Trophoblast cell (in vitro differentiated cells and primary cell): ENCODE measurements at regions not wholly inside any gene's neighbourhood (a gene's known extent, or its start where the extent isn't known, plus 50 kb on each side); places are given as distances from the start of the nearest gene placed in this dataset.

Experiments used
- DNase-seq, 2 donors: peaks; one replicate each; pipeline ENCODE4 v3.0.0-alpha.2; 2016
- H2AFZ ChIP-seq: 2 replicates; pipeline ENCODE4 v1.6.1; 2013; ENCODE audit warnings: low read length, moderate library complexity, mild to moderate bottlenecking; ENCODE audit not compliant: insufficient read depth, poor library complexity
- H2AK5ac ChIP-seq: 2 replicates; pipeline ENCODE4 v1.6.1; 2013; ENCODE audit warnings: mild to moderate bottlenecking, low read length
- H2BK120ac ChIP-seq: 2 replicates; pipeline ENCODE4 v1.6.1; 2013; ENCODE audit warnings: low read length, mild to moderate bottlenecking, moderate library complexity; ENCODE audit not compliant: insufficient read depth, poor library complexity
- H2BK12ac ChIP-seq: 2 replicates; pipeline ENCODE4 v1.6.1; 2013; ENCODE audit warnings: mild to moderate bottlenecking, low read length, moderate library complexity
- H2BK5ac ChIP-seq: 2 replicates; pipeline ENCODE4 v1.6.1; 2013; ENCODE audit warnings: low read length, low read depth, moderate library complexity, mild to moderate bottlenecking; ENCODE audit not compliant: poor library complexity
- H3K14ac ChIP-seq: 2 replicates; pipeline ENCODE4 v1.6.1; 2013; ENCODE audit warnings: mild to moderate bottlenecking, low read length
- H3K18ac ChIP-seq: 2 replicates; pipeline ENCODE4 v1.6.1; 2013; ENCODE audit warnings: mild to moderate bottlenecking, low read length
- H3K23ac ChIP-seq: 2 replicates; pipeline ENCODE4 v1.6.1; 2013; ENCODE audit warnings: low read length
- H3K27ac ChIP-seq: 2 replicates; pipeline ENCODE4 v1.5.1; 2013; ENCODE audit warnings: low read depth, mild to moderate bottlenecking, inconsistent platforms, low read length, moderate library complexity
- H3K27me3 ChIP-seq: 2 replicates; pipeline ENCODE4 v1.6.1; 2013; ENCODE audit warnings: inconsistent platforms, mild to moderate bottlenecking, low read length, moderate library complexity; ENCODE audit not compliant: insufficient read depth
- H3K36me3 ChIP-seq, 2 experiments: 1 replicate in 1 of 2; 2 replicates in 1 of 2; pipeline ENCODE4 v1.6.1; 2013; ENCODE audit warnings: low read length in 2 of 2, mild to moderate bottlenecking in 2 of 2, moderate library complexity in 1 of 2; ENCODE audit not compliant: insufficient read depth in 2 of 2, control insufficient read depth in 1 of 2
- H3K4ac ChIP-seq: 2 replicates; pipeline ENCODE4 v1.6.1; 2013; ENCODE audit warnings: low read depth, mild to moderate bottlenecking, low read length, moderate library complexity
- H3K4me1 ChIP-seq, 2 experiments: 1 replicate in 1 of 2; 2 replicates in 1 of 2; pipeline ENCODE4 v1.6.1; 2013; ENCODE audit warnings: low read length in 2 of 2, mild to moderate bottlenecking in 2 of 2, moderate library complexity in 1 of 2; ENCODE audit not compliant: insufficient read depth in 2 of 2, control insufficient read depth in 1 of 2
- H3K4me2 ChIP-seq: 2 replicates; pipeline ENCODE4 v1.6.1; 2013; ENCODE audit warnings: inconsistent platforms, mild to moderate bottlenecking, low read length, moderate library complexity
- H3K4me3 ChIP-seq: 2 replicates; pipeline ENCODE4 v1.5.1; 2013; ENCODE audit warnings: mild to moderate bottlenecking, low read depth, low read length, inconsistent platforms
- H3K79me1 ChIP-seq: one replicate; pipeline ENCODE4 v1.6.1; 2013; ENCODE audit warnings: low read length
- H3K79me2 ChIP-seq: 2 replicates; pipeline ENCODE4 v1.6.1; 2013; ENCODE audit warnings: low read length, mild to moderate bottlenecking; ENCODE audit not compliant: control insufficient read depth, insufficient read depth, poor library complexity
- H3K9ac ChIP-seq: 2 replicates; pipeline ENCODE4 v1.6.1; 2013; ENCODE audit warnings: mild to moderate bottlenecking, low read length
- H3K9me3 ChIP-seq: 2 replicates; pipeline ENCODE4 v1.6.1; 2013; ENCODE audit warnings: low read depth, mild to moderate bottlenecking, control low read depth, inconsistent platforms, low read length; ENCODE audit not compliant: insufficient read depth
- H4K12ac ChIP-seq: 2 replicates; pipeline ENCODE4 v1.6.1; 2013; ENCODE audit warnings: low read depth, mild to moderate bottlenecking, low read length, moderate library complexity
- H4K8ac ChIP-seq: 2 replicates; pipeline ENCODE4 v1.6.1; 2013; ENCODE audit warnings: low read depth, mild to moderate bottlenecking, low read length, moderate library complexity
- H4K91ac ChIP-seq: one replicate; pipeline ENCODE4 v1.6.1; 2013; ENCODE audit warnings: low read depth, mild to moderate bottlenecking, low read length, moderate library complexity
- whole genome bisulfite sequencing: extraction: QIAGEN DNeasy Blood & Tissue Kit; methylation state at CpG from one replicate; pipeline ENCODE4 v1.1.7; 2013; ENCODE audit warnings: missing lambda C conversion rate; ENCODE audit not compliant: insufficient read length, insufficient coverage; ENCODE audit errors: extremely low coverage; 5-methylcytosine and 5-hydroxymethylcytosine counted together

DNA sequence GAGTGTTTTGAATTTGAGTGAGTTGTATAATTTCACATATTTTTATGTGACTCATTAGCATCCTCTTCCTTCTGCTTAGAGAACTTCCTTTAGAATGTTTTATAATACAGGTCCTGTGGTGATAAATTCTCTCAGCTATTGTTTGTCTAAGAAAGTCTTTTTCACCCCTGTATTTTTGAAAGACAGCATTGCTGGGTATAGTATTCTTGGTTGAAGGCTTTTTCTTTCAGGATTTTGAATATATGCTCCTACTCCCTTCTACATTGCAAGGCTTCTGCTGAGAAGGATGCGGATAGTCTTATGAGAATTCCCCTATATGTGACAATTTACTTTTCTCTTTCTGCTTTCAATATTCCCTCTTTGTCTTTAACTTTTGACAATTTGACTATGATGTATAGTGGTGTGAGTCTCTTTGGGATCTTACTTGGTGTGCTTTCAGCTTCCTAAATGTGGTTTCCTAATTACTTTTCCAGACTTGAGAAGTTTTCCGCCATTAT, 118.9 kb upstream of the HMGA2 start:
- Histone ChIP-seq H3K14ac (no peak overlapping the region), H3K9ac (no peak overlapping the region), H3K4me2 (no peak overlapping the region), H3K4me3 (no peak overlapping the region), H2AFZ (no peak overlapping the region), H4K12ac (no peak overlapping the region), H3K4me1 (no peaks in the 10 kb centered on the region), H2AK5ac (no peak overlapping the region), H2BK5ac (no peak overlapping the region), H3K23ac (no peak overlapping the region), H4K91ac (no peak overlapping the region), H3K18ac (no peak overlapping the region), H4K8ac (no peak overlapping the region), H3K9me3 (no peaks in the 10 kb centered on the region), H2BK12ac (no peak overlapping the region), H3K79me2 (no peaks in the 10 kb centered on the region), H3K4ac (no peak overlapping the region), H3K36me3 (no peaks in the 10 kb centered on the region), H3K27ac (no peak overlapping the region), H3K79me1 (no peaks in the 10 kb centered on the region), H2BK120ac (no peak overlapping the region), H3K27me3 (no peaks in the 10 kb centered on the region)
- no peak for DNase-seq
- whole genome bisulfite sequencing = no CpG with 5 or more reads among the region's 2 CpGs

DNA sequence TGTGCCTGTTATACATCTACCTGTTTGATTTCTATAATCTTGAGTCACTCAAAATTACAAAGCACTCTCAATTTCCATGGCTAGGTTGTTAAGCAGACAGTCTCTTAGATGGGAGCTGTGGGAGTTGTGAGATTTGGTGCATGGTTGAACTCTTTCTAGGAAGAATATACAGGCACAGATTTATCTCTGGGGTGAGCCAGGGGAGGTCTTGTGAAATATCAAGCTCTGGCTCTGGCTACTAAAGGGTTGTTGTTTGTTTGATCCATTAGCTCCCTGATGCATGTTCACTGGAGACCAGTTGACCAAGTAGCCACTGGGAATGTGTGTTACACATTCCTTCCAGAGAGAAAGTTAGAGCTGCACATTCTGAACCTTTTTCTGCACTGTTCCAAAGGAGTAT, 117.2 kb upstream of the HMGA2 start:
- Histone ChIP-seq H3K79me2 (no peaks in the 10 kb centered on the region), H3K27ac (no peak overlapping the region), H3K18ac (no peak overlapping the region), H3K23ac (no peak overlapping the region), H3K9ac (no peak overlapping the region), H3K36me3 (no peaks in the 10 kb centered on the region), H3K4me2 (no peak overlapping the region), H3K79me1 (no peaks in the 10 kb centered on the region), H3K27me3 (no peaks in the 10 kb centered on the region), H3K4me1 (no peaks in the 10 kb centered on the region), H3K9me3 (no peaks in the 10 kb centered on the region), H4K91ac (no peak overlapping the region), H2BK5ac (no peak overlapping the region), H4K12ac (no peak overlapping the region), H3K4ac (no peak overlapping the region), H3K4me3 (no peak overlapping the region), H2BK12ac (no peak overlapping the region), H4K8ac (no peak overlapping the region), H3K14ac (no peak overlapping the region), H2AFZ (no peak overlapping the region), H2AK5ac (no peak overlapping the region), H2BK120ac (no peak overlapping the region)
- DNase-seq = no peak

DNA sequence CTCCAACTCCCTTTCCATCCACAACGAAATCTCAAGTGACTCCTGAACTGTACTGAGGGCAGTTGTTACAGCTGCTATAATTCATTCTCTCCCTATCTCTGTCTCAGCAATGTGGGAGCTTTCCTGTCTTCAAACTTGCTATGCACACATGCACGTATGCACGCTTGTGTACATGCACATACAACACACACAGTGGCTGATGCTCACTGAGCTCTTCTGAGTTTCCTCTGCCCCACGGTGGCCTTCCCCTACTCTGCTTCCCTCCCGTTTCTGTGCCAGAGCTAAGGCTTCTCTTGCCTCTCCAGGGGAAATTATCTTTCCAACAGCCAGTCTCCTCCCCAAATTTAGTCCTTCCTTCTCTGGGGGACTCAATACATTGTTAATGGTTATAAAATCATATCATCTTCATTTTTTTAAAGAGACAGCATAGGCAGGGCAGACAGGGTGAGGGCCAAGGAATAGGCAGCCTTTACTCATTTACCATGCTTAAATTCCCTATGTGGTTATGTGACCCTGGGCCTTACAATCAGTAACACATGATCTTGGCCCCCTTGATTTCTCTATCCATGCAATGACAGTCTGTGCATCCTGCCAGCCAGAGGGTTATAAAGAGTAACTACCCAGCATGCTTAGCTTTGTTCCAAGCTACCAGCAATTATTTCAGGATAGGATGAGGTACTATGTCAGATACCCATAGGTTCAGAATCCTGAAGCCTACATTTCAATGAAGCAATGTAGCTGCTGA, 111.9 kb upstream of the HMGA2 start:
- no peak overlapping the region for H2BK120ac ChIP-seq
- H4K91ac ChIP-seq = no peak overlapping the region
- no peak overlapping the region for H3K18ac ChIP-seq
- no CpG with 5 or more reads among the region's 5 CpGs for WGBS
- H3K79me1 ChIP-seq = no peaks in the 10 kb centered on the region
- no peak overlapping the region for H3K4ac ChIP-seq
- no peak overlapping the region for H4K8ac ChIP-seq
- no peaks in the 10 kb centered on the region for H3K79me2 ChIP-seq
- no peak overlapping the region for H2BK5ac ChIP-seq
- no peak overlapping the region for H2AFZ ChIP-seq
- no peak overlapping the region for H4K12ac ChIP-seq
- H3K27me3 ChIP-seq = no peaks in the 10 kb centered on the region
- no peaks in the 10 kb centered on the region for H3K36me3 ChIP-seq
- H3K9me3 ChIP-seq = no peaks in the 10 kb centered on the region
- H3K4me3 ChIP-seq = no peak overlapping the region
- no peak overlapping the region for H3K9ac ChIP-seq
- H3K14ac ChIP-seq = no peak overlapping the region
- no peak for DNase-seq
- no peak overlapping the region for H3K27ac ChIP-seq
- no peak overlapping the region for H3K4me2 ChIP-seq
- no peaks in the 10 kb centered on the region for H3K4me1 ChIP-seq
- H2BK12ac ChIP-seq = no peak overlapping the region
- H2AK5ac ChIP-seq = no peak overlapping the region
- H3K23ac ChIP-seq = no peak overlapping the region

DNA sequence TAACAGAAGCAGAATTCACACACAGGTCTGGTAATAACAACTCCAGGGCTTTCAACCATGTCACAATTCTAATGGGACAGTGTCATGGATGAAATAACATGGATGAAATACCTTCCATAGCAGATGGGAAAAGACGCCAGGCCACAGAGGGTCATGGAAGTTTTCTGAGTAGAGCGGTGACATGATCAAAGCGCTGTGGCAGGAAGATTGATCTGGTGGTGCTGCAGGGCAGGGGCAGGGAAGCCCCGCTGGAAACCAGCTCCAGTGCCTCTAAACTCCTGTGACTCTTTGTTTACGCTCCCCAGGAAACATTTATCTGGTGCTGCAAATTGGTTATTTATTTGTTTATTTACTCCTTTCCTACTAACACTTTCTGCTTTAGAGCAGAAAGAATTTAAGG, 108.3 kb upstream of the HMGA2 start:
- Histone ChIP-seq H2AK5ac (no peak overlapping the region), H3K14ac (no peak overlapping the region), H3K36me3 (no peaks in the 10 kb centered on the region), H3K27me3 (no peaks in the 10 kb centered on the region), H4K91ac (no peak overlapping the region), H3K27ac (no peak overlapping the region), H4K8ac (no peak overlapping the region), H2BK12ac (no peak overlapping the region), H3K79me2 (no peaks in the 10 kb centered on the region), H3K18ac (no peak overlapping the region), H2AFZ (no peak overlapping the region), H3K79me1 (no peaks in the 10 kb centered on the region), H3K9ac (no peak overlapping the region), H3K9me3 (no peaks in the 10 kb centered on the region), H2BK120ac (no peak overlapping the region), H3K4ac (no peak overlapping the region), H3K4me1 (peaks cover 0 to 2% of the 10 kb centered on the region in 2 experiments), H3K4me2 (no peak overlapping the region), H4K12ac (no peak overlapping the region), H3K23ac (no peak overlapping the region), H2BK5ac (no peak overlapping the region), H3K4me3 (no peak overlapping the region)
- no CpG with 5 or more reads among the region's 5 CpGs for WGBS
- no peak for DNase-seq
